Endodermal cell (in vitro differentiated cells): ENCODE measurements at regions not wholly inside any gene's neighbourhood (a gene's known extent, or its start where the extent isn't known, plus 50 kb on each side); places are given as distances from the start of the nearest gene placed in this dataset.

Experiments used
- DNase-seq: peaks from one replicate; pipeline ENCODE4 v3.0.0-alpha.2; 2017
- H3K27ac ChIP-seq: 2 replicates; pipeline ENCODE4 v1.5.1; 2013; ENCODE audit warnings: mild to moderate bottlenecking, low read depth, low read length, moderate library complexity
- H3K27me3 ChIP-seq: 2 replicates; pipeline ENCODE4 v1.6.1; 2013; ENCODE audit warnings: mild to moderate bottlenecking, low read length, moderate library complexity; ENCODE audit not compliant: insufficient read depth, control insufficient read depth, poor library complexity, severe bottlenecking
- H3K36me3 ChIP-seq: 2 replicates; pipeline ENCODE4 v1.7.0; 2013; ENCODE audit warnings: mild to moderate bottlenecking, low read length, moderate library complexity; ENCODE audit not compliant: control insufficient read depth, insufficient read depth
- H3K4me1 ChIP-seq: one replicate; pipeline ENCODE4 v1.7.0; 2013; ENCODE audit warnings: low read length; ENCODE audit not compliant: control insufficient read depth, insufficient read depth
- H3K4me3 ChIP-seq: 2 replicates; pipeline ENCODE4 v1.5.1; 2013; ENCODE audit warnings: mild to moderate bottlenecking, low read length, moderate library complexity
- H3K9ac ChIP-seq: 2 replicates; pipeline ENCODE4 v1.6.1; 2013; ENCODE audit warnings: mild to moderate bottlenecking, low read length, moderate library complexity; ENCODE audit not compliant: poor library complexity, severe bottlenecking; ENCODE audit errors: extremely low read depth
- H3K9me3 ChIP-seq: 2 replicates; pipeline ENCODE4 v1.6.1; 2013; ENCODE audit warnings: mild to moderate bottlenecking, low read length, moderate library complexity; ENCODE audit not compliant: control insufficient read depth
- H3K27ac Mint-ChIP-seq: 2 replicates; pipeline ENCODE4 v1.8.0; 2020; ENCODE audit warnings: mixed read lengths
- H3K27me3 Mint-ChIP-seq: 2 replicates; pipeline ENCODE4 v1.8.0; 2021; ENCODE audit warnings: mild to moderate bottlenecking, mixed read lengths; ENCODE audit not compliant: insufficient read depth
- H3K36me3 Mint-ChIP-seq: 2 replicates; pipeline ENCODE4 v1.8.0; 2020; ENCODE audit warnings: low read depth, mixed read lengths
- H3K4me1 Mint-ChIP-seq: 2 replicates; pipeline ENCODE4 v1.8.0; 2020; ENCODE audit warnings: mixed read lengths
- H3K4me3 Mint-ChIP-seq: 2 replicates; pipeline ENCODE4 v1.8.0; 2020; ENCODE audit warnings: mild to moderate bottlenecking, moderate library complexity, mixed read lengths
- H3K9me3 Mint-ChIP-seq: 2 replicates; pipeline ENCODE4 v1.8.0; 2020; ENCODE audit warnings: mild to moderate bottlenecking, mixed read lengths
- WGBS, 2 experiments: methylation state at CpG; one replicate each; pipeline versions ENCODE4 v1.1.5 to v1.1.7; 2013; ENCODE audit warnings: missing lambda C conversion rate in 2 of 2, mixed read lengths in 1 of 2; ENCODE audit not compliant: insufficient coverage in 1 of 2, insufficient read length in 1 of 2; 5-methylcytosine and 5-hydroxymethylcytosine counted together
- TF ChIP-seq, protein P1 (sequence below): fragments of 200-600 bp; sonication (generic); conservative IDR thresholded peaks from 2 replicates; pipeline ENCODE4 v1.5.0; 2021; ENCODE audit warnings: antibody characterized with exemption, mild to moderate bottlenecking

DNA sequence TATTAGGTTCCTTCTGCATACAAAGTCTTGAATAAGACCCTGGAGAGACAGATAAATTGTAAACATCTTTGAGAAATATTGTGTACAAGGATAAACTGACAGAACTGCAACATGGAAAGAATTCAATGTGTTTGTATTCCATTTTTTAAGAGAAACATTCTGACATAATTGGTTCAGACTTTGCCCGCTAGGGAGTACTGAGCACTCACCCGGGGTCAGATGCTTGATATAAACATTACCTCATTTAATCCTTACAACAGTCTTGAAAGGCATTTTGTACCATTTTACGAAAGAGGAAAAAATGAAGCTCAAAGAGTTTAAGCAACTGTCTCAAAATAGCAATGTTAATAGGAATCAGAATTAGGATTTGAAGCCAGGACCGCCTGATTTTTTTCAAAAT is 416.7 kb upstream of the CRIM1 start:
- Histone ChIP-seq H3K36me3 (no peaks in the 10 kb centered on the region), H3K9ac (no peak overlapping the region), H3K27ac (no peak overlapping the region), H3K9me3 (no peaks in the 10 kb centered on the region), H3K27me3 (no peaks in the 10 kb centered on the region), H3K4me1 (no peaks in the 10 kb centered on the region), H3K4me3 (no peak overlapping the region)
- H3K36me3 Mint-ChIP-seq, result no peaks in the 10 kb centered on the region
- H3K9me3 Mint-ChIP-seq, result no peaks in the 10 kb centered on the region
- H3K27me3 Mint-ChIP-seq, result no peaks in the 10 kb centered on the region
- DNase-seq, result no peak
- WGBS, 2 experiments, result 89 to 96% methylated on average over 3 to 4 of the region's 4 CpGs
- no peak overlapping the region for H3K27ac Mint-ChIP-seq
- TF ChIP-seq, protein P1, sequence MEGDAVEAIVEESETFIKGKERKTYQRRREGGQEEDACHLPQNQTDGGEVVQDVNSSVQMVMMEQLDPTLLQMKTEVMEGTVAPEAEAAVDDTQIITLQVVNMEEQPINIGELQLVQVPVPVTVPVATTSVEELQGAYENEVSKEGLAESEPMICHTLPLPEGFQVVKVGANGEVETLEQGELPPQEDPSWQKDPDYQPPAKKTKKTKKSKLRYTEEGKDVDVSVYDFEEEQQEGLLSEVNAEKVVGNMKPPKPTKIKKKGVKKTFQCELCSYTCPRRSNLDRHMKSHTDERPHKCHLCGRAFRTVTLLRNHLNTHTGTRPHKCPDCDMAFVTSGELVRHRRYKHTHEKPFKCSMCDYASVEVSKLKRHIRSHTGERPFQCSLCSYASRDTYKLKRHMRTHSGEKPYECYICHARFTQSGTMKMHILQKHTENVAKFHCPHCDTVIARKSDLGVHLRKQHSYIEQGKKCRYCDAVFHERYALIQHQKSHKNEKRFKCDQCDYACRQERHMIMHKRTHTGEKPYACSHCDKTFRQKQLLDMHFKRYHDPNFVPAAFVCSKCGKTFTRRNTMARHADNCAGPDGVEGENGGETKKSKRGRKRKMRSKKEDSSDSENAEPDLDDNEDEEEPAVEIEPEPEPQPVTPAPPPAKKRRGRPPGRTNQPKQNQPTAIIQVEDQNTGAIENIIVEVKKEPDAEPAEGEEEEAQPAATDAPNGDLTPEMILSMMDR, result no peak
- no peak overlapping the region for H3K4me3 Mint-ChIP-seq
- peaks cover 2% of the 10 kb centered on the region for H3K4me1 Mint-ChIP-seq

DNA sequence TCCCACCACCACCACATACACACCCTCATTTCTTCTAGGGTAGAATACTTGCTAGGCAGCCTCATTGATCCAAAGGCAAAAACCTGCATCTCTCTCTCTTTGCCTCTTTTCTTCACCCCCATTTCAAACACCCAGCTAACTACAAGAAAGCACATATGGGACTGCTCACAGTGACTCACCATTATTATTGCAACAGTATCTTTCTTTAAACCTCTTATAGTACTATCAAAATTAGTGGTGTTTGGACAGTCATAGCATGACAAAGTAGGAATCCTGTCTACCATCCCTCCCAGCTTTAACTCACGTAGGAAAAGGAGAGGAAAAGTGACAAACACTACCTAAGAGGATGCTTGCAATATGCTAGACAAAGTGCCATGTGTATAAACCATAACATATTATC is 422.5 kb upstream of the CRIM1 start:
- TF ChIP-seq, protein P1, result no peak
- H3K36me3 Mint-ChIP-seq, result no peaks in the 10 kb centered on the region
- no peak overlapping the region for H3K27ac Mint-ChIP-seq
- no peaks in the 10 kb centered on the region for H3K9me3 ChIP-seq
- no peaks in the 10 kb centered on the region for H3K36me3 ChIP-seq
- no peak overlapping the region for H3K9ac ChIP-seq
- no peaks in the 10 kb centered on the region for H3K27me3 Mint-ChIP-seq
- no peaks in the 10 kb centered on the region for H3K4me1 ChIP-seq
- no peak overlapping the region for H3K4me3 Mint-ChIP-seq
- H3K4me3 ChIP-seq, result no peak overlapping the region
- no peaks in the 10 kb centered on the region for H3K27me3 ChIP-seq
- DNase-seq, result no peak
- H3K27ac ChIP-seq, result no peak overlapping the region
- peaks cover 2% of the 10 kb centered on the region for H3K4me1 Mint-ChIP-seq
- 83 to 100% methylated on average over 1 of the region's 1 CpG for WGBS, 2 experiments
- no peaks in the 10 kb centered on the region for H3K9me3 Mint-ChIP-seq

DNA sequence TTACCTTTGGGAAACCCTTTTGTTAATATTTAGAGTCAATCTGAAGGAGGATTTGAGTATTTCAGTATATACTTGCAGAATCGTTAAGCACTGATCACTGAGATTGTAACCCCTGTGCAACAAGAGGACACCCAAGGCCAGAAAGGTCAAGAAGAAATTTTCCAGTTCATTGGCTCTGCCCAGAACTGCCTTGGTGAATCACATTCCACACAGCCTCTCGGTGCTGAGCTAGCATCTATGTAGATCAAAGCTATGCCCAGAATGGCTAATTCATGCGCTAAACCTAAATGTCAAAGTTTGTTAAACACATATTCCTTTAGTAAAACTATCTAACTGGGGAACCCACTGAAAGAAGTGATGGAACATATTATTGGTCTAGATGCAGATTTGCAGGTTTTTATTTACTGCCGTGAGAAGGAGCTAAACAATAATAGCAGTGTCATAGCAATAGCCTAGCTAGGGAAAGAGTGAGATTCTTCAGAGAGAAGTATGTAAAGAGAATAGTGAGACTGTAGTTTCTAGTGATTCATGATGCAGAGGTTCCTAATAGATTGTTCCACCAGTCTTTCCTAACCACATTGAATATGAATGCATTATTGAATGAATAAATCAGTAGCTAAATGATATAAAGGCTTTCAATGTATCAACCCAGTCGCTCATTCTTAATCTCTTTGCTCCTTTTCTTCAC is 423.2 kb upstream of the CRIM1 start:
- Histone ChIP-seq H3K9ac (no peak overlapping the region), H3K27ac (no peak overlapping the region), H3K9me3 (no peaks in the 10 kb centered on the region), H3K4me3 (no peak overlapping the region), H3K27me3 (no peaks in the 10 kb centered on the region), H3K4me1 (no peaks in the 10 kb centered on the region), H3K36me3 (no peaks in the 10 kb centered on the region)
- no peaks in the 10 kb centered on the region for H3K9me3 Mint-ChIP-seq
- no peak overlapping the region for H3K27ac Mint-ChIP-seq
- WGBS, 2 experiments, result 76 to 89% methylated on average over 3 to 5 of the region's 5 CpGs
- TF ChIP-seq, protein P1, result no peak
- no peaks in the 10 kb centered on the region for H3K27me3 Mint-ChIP-seq
- no peak overlapping the region for H3K4me3 Mint-ChIP-seq
- no peak for DNase-seq
- peaks cover 2% of the 10 kb centered on the region for H3K4me1 Mint-ChIP-seq
- no peaks in the 10 kb centered on the region for H3K36me3 Mint-ChIP-seq
